HG03342 (cell line): ENCODE measurements at regions not wholly inside any gene's neighbourhood (a gene's known extent, or its start where the extent isn't known, plus 50 kb on each side); places are given as distances from the start of the nearest gene placed in this dataset.
"Not testable (repeated sequence)": the region's sequence is repeated elsewhere in the genome, so short reads cannot be mapped to it uniquely, and the experiment has no call there.

ENCODE experiments used
- ATAC-seq: cut with Tn5 transposase; IDR thresholded peaks from one replicate; pipeline ENCODE4 v1.9.1; 2021; ENCODE audit warnings: mild to moderate bottlenecking, moderate library complexity; ENCODE audit not compliant: unreplicated experiment

DNA sequence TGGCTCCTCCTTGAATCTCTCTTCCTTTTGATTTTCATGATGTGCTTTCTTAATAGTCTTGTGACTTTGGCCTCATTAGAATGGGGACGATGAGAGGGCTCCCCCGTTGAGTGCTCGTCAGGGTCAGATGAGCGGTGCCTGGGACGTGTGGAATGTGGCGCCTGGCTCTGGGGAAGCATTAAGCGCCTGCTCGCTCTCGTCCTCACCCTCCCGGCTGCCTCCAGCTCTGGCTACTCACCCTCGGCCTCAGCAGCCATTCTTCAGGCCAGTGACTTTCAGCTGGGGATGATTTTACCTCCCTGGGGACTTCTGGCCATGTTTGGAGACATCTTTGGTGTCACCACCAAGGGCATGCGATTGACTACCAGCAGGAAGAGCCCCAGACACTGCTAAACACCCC, 69.7 kb downstream of the RPS6KA4 start:
- ATAC-seq = no peak

DNA sequence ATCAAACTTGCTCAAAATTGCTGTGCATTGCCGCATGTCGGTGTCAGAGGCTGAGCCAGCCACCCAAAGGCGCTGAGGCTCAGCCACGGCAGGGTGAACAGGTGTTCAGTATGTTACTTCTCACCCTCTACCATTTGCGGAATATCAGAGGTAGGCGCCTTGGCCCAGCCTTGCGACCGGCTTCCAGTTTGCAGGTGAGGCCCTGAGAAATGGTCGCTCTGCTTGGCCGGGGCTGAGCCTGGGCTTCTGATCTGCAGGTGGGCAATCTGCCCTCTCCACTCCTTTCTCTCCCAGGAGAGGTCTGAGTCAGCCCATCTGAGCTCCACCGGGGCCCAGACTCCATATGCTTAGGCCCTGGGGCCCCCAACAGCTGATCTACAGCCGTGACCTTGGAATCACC, 71.0 kb downstream of the RPS6KA4 start:
- ATAC-seq = no peak

DNA sequence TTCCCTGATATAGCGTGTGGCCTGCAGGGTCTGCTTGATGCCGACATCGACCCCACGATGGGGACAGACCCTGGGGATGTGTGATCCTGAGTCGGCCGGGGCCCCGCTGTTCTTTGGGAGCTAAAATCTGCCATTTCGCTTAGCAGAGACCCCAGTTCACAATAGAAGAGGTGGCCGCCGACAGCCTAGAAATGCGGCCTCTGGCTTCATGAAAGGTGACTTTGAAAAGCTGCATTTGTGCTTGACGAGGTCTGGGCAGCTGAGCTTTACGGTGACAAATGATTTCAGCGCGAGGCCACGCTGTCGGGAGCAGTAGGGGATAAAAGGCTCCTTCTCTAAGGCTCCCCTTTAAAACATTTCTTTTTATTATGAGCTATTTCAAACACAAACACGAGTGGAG, 71.7 kb downstream of the RPS6KA4 start:
- no peak for ATAC-seq

DNA sequence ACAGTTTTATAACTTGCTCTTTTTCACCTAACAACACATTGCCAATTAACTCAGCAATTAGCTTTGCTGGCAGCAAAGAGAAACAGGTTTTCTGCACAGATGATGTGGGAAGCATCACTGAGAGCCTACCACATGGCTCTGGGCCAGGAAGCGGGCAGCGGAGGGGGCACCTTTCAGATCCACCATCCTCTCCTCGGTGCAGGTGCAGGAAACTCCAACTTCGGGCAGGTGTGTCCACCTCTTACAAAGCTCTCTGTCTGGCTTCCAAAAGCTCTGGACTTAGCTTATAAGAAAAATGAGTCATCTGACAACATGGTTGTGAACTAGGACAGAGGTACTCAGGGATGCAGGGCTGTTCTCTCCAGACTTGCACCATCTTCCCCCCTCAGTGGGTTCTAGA, 77.0 kb downstream of the RPS6KA4 start:
- no peak for ATAC-seq

DNA sequence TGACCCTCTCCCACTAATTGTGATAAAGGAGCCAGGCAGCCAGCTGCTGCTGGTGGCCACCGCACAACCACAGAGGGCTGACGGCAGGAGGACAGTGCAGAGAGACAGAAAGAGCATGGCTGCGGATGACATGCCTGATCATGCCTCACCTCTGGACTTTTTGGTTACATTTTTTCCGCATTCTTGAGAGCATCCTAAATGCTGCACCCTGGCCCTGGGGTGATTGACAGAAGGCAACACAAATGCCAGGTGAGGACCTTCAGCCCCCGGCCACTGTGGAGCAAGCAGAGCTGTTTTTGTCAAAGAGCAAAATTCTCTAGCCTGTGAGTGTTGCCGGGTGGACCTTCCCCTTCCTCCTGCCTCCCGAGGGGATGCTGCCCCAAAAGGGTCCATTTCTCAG, 78.5 kb downstream of the RPS6KA4 start:
- ATAC-seq = no peak

DNA sequence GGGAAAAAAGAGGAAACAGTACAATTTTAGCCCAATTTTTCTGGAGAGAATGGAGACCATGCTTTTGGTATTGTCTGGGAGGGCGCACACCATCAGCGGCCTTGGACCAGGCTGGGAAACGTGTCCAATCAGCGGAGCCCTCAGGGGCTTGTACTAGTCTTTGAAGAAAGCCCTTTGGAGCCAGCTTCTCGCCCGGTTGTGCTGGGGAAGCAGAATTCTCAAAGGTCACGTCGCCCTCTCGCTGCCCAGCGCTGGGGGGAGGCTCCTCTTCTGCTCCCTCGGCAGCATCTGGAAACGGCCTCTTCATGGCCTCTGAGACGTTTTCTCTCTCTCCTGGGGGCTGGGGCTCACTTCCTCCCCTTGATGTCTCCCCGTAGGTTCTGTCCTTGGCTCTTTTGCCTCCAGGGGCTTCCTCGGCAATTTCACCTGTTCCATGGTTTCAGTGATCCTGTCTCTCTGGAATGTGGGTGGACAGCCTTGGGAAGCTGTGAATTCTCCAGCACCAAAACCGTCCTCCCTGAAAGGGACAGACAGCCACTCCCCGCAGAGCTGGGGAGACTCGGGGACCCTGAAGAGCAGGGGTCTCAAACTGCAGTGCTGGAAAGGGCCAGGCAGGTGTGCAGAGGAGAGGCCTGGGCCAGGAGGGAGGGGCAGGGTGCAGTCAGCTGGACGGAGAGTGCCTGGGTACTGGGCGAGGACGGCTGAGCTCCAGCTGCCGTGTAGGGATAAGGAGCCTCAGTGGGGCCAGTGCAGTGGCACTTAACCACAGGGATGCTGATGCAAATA, 80.2 kb downstream of the RPS6KA4 start:
- ATAC-seq = no peak

DNA sequence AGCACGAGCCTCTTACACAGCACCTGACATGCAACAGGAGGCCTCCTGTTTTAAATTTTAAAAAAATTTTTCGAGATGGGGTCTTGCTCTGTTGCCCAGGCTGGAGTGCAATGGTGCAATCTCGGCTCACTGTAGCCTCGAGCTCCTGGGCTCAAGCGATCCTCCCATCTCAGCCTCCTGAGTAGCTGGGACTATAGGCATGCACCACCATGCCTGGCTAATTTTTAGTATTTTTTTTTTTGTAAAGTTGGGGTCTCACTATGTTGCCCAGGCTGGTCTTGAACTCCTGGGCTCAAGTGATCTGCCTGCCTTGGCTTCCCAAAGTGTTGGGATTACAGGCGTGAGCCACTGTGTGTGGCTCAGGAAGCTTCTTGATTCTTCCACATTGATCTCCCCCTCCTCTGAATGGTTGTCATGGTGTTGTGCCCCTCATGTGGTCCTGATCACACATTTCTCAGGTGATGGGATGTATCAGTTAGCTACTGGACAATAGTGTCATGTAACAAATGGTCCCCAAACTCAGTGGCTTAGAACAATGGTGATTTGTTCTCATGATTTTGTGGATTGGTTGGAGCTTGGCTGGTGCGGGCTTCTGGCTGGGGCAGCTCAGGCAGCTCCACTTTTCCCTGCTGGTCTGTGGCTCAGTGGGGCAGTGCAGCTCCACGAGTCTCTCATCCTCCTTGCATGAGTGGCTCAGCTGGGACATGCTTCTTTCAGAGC, 81.0 kb downstream of the RPS6KA4 start:
- ATAC-seq = not testable (repeated sequence)

DNA sequence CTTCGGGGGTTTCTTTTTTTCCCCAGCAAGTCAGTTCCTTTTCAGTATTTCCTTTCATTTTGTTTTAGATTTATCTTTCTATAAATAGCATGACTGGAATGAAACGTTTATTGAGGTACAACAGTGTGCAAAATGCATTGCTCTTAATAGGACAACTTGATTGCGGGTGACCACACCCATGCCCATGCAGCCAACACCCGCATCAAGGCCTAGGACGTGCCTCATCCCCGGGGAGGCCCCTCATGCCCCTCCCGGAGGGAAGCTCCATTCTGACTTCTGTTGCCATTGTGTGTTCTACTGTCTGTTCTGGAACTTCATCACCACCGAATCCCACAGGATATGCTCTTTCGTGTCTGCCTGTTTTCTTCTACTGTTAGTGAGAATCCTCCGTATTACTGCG, 82.2 kb downstream of the RPS6KA4 start:
- no peak for ATAC-seq

DNA sequence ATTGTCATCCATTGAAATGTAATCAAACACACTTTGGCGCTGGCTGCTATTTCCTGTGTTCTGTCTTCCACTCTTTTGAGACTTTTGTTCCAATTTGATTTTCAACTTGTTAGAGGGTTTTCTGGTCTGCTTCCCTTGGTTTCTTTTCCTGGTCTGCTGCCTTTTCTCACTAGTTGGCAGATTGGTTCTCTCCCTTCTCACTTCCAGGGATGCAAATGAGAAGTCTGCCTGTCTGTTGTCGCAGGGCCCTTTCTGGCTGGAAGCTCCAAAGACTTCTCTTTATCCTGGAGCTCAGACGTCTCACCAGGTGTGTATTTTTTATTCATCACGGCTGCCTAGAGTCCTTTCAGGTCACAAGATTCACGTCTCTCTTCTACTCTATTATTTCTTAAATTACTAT, 84.0 kb downstream of the RPS6KA4 start:
- no peak for ATAC-seq

DNA sequence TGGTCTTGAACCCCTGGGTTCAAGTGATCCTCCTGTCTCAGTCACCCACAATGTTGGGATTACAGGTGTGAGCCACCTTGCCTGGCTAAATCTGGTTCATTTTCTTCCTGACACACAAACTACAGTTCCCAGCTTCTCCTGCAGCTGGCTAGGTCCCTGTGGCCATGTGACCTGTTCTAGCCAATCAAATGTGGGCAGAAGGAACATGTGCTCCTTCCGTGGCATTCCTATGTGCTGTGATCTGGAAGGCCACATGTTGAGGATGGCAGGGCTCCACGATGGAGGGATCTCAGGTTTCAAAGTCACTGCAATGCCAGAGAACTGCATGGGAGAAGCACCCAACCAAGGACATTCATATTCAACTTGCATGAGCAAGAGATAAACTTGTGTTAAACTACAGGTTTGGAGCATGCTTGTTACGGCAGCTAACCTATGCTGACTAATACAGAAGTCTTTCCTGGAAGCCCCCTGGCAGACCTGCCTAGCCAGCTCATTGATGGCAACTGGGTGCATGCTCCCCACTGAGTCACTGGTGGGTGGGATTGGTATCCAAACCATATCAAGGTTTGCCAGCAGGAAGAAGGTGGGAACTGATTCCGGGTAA, 86.0 kb downstream of the RPS6KA4 start:
- ATAC-seq = no peak

DNA sequence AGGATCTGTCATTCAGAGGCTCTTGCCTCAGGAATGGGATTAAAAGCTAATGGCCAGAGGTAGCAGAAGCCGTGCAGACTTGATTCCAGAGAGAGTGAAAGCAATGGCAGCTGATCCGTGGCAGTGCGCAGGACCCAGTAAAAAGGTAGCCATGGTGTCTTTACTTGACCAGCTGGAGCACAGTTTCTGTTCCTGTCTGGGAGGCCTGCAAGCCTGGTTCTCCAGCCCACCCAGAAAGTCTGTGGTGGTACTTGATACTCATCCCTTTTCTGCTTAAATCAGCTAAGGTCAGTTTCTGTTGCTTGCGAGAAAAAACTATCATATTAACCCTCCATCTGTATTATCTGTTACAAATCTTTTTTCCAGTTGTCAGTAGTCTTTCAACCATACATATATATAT, 86.7 kb downstream of the RPS6KA4 start:
- ATAC-seq = no peak

DNA sequence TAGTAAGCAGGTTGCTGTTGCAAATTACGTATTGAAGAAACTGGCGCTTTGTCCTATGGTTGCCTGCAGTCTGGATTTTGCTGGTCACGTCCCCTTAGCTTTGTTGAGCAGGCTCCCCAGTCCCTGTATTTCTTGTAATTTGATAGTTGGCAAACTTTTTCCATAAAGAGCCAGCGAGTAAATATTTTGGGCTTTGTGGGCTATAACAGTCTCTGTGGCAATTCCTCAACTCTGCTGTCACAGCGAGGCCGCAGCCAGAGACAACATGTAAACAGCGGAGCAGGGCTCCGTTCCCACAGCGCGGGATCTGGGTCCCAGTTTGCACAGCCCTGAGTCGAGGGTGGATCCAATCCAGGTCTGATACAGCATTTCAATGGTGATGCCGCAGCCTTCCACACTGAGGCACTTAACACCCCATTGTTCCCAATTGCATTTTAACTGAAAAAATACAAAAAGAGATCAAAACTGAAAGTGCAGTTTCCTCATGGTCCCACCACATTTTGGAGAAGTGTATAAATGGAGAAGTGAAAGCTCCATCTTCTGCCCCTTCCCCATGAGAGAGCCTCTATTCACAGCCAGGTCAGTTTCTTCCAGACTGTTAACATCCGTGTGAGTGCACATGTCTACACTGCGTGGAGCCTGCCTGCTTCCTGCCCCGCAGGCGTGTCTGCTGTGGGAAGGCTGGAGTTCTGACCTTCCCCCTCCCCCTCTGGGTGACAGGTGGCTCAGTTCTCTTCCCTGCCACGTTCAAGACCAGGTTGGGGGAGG, 89.1 kb downstream of the RPS6KA4 start:
- ATAC-seq = peak; percentile 70

DNA sequence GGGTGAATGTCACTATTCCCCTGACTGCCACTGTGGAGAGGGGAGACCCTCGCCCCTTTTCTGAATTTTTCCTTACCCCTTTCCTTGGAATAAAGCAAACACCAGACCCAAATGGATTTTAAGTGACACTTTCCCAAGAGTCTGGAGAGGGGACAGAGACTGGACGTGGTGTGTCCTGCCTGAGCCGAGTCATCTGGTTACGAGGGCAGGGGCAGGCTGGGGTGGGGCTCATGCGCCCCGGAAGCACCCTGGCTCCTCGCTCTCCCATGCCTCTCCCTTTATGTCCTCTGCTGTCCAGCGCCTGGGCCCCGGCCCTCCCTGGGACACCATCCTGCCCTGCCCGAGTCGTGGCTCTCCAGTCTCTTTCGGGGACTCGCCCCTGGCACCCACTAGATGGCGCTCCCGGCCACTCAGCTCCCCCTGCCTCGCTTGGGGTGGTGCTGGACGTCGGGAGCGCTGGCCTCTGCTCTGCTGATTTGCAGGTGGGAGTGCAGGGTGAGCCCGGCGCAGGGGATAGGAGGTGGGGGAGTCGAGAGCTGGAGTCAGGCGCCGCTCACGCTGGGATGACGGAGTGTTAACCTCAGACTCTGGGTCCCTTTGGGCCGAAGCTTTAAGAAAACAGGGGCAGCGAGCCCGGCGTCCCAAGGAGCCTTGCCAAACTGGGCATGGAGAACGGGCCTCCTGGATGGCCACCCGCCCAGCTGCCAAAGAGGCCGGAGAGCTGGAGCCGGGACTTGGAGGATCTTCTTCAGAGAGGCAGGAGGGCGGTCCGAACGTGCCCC, 89.8 kb downstream of the RPS6KA4 start:
- ATAC-seq = peak; percentile 58

DNA sequence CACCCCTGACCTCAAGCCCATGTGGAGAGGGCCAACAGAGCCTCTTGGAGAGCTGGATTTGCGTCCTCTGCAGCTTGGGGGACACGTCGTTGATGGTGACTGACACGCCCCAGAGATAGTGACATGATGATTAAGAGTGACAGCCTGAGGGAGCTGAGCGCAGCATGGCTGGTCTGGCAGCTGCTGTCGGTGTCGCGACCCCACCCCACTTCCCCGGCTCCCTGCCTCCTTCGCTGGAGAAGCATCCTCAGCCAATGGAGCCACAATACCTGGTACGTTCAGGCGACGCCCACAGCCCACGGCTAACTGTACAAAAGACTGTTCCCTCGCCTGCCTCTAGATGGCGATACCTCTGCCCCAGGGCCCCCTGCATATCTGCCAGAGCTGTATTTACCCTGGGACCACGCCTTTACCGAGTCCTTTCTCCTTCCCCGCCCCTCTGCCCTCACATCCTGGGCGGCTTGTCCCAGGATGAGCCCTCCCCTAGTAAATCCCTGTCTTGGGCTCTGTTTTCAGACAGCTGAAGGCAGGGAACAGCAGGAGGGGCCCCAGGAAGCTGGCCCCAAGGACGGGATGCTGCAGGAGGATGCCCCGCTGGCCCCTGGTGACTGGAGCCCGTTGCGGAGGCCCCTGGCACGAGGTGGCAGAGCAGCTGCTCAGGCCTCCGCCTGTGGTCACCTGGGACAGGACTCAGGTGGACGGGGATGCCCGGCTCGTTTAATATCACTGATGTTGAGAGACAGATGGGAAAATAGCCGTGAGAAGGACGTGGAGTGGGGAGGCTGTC, 90.6 kb downstream of the RPS6KA4 start:
- no peak for ATAC-seq

DNA sequence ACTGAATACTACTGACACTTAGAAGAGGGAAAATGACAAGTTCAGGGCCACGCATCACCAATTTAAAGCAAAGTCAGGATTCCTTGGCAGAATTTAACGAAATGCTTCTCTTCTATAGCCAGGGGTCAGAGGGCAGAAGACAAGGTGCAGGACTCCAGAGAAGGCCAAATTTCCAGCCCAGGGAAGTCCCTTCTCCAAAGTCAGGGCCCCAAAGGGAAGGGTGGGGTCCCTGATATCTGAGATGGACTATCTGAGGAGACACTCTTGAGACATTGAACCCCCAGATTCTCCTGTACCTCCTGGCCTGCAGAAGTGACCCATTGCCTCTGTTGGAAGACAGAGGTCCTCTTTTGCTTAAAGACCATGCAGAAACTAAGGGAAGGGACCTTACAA, 91.2 kb downstream of the RPS6KA4 start:
- no peak for ATAC-seq

DNA sequence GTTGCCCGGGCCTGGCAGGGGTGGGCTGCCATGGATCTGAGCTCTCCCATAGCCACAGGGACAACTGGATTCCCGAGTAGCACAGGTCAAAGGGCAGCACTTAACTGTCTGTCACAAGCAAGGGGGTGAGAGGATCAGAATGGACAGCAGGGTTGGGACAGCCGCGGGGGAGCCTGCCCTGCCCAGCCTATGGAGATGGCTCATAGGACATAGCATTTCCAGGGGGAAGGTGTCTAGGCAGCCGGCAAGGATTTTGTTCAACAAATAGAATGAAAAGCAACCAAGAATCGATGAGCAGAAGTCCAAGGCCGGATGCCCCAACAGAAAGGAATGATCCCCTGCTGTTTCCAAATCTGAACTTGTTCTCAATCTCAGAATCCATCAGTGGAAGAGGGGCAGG, 92.9 kb downstream of the RPS6KA4 start:
- no peak for ATAC-seq

DNA sequence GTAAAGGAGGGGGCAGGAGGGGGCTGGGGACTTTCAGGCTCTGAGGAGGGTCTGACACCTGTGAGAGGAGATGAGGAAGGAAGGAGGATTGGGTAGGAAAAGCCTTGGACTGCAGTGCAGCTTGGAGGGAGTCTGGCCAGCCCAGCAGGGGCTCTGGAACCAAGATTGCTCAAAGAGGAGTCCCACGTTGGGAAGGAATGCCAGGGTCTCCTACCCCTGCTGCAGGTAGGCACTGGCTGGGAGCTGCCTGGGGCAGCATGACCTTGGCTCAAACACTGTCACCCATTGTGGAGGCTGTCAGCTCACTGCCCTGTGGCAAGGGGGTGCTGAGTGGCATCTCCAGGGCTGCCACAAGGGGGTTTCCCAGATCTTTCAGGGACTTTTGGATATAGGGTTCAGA, 94.5 kb downstream of the RPS6KA4 start:
- ATAC-seq = no peak

DNA sequence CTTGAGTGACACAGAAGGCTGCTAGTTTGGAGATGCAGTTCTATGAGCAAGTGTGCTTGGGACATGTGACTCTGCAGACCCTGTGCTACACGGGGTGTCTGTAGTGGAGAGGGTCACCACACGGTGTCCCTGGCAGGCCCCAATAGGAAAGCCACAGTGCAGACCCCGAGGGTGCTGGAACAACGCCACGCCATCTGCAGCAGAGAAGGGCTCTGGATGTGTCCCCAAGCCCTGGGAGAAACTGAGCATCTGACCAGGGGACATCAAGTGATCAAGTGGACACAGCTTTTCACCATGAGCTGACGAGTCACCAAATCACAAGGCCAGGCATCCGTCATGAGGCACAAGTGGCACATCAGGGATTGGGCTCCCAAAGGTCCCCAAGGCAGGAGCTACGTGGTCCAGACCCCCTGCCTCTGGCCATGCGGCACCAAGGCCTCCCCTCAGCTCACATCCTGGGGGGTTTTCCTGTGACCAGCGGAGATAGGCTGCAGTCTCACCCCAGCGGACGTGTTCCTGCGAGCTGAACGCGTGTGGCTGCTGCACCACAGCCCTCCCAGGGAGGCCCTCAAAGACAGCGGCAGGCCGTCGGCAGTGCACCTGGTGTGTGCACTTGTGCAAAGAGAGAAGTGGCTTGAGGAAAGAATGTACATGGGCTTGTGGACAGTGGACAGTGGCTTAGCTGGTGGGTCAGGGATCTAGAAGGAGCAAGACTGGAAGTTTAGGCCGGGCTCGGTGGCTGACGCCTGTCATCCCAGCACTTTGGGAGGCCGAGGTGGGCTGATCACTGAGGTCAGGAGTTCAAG, 96.7 kb downstream of the RPS6KA4 start:
- no peak for ATAC-seq
